Upper lobe of right lung (tissue), 1 donor: ENCODE measurements at regions not wholly inside any gene's neighbourhood (a gene's known extent, or its start where the extent isn't known, plus 50 kb on each side); places are given as distances from the start of the nearest gene placed in this dataset.
"Not testable (repeated sequence)": the region's sequence is repeated elsewhere in the genome, so short reads cannot be mapped to it uniquely, and the experiment has no call there.

Experiments
- ATAC-seq: fragments of 200-7000 bp; cut with Tn5 transposase; one replicate; pipeline ENCODE4 v1.9.1; 2020; ENCODE audit warnings: mild to moderate bottlenecking, moderate library complexity
- DNase-seq: peaks from one replicate; pipeline ENCODE4 v3.0.0-alpha.2; 2020
- H3K27ac ChIP-seq: fragments of 200-600 bp; one replicate; pipeline ENCODE4 v1.8.0; 2022
- H3K27me3 ChIP-seq: fragments of 200-600 bp; one replicate; pipeline ENCODE4 v1.8.0; 2022; ENCODE audit warnings: mild to moderate bottlenecking
- H3K36me3 ChIP-seq: fragments of 200-600 bp; one replicate; pipeline ENCODE4 v1.8.0; 2022
- H3K4me1 ChIP-seq: fragments of 200-600 bp; one replicate; pipeline ENCODE4 v1.8.0; 2022
- H3K4me3 ChIP-seq: fragments of 200-600 bp; one replicate; pipeline ENCODE4 v1.8.0; 2022; ENCODE audit warnings: mild to moderate bottlenecking
- H3K9me3 ChIP-seq: fragments of 200-600 bp; one replicate; pipeline ENCODE4 v1.8.0; 2022
- intact Hi-C: fragments of 100-400 bp; cut with DNase I; formaldehyde crosslinking; loops from one replicate; pipeline ENCODE4 v1.11.0; 2022
- TF ChIP-seq, protein P1 (sequence below): fragments of 200-600 bp; IDR thresholded peaks from one replicate; pipeline ENCODE4 v1.8.0; 2022; ENCODE audit warnings: antibody characterized with exemption
- donor health status: DM: no; HTN: yes; CAD: no; lungs with severe emphysema.

DNA sequence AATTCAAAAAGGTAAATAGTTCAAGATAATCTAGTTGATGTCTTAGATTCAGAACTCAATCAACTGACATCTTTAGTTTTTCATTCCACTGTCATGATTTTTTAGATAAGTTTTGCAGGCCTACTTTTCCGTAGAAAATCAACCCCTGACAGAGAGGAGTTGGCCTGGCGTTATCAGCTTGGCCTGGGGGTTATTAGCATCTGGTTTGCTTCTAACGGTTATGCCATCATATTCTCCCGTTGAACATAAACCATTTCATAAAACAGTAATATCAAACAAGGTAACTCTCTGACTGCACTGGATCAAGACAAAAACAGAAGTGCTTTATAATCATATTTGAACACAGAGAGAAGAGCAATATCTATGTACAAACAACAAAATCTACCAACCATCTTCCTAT, 130.8 kb upstream of the PCDH20 start:
- Histone ChIP-seq H3K9me3 (no peaks in the 10 kb centered on the region), H3K4me3 (no peak overlapping the region), H3K4me1 (no peaks in the 10 kb centered on the region), H3K36me3 (no peaks in the 10 kb centered on the region), H3K27ac (no peak overlapping the region), H3K27me3 (no peaks in the 10 kb centered on the region)
- intact Hi-C loops = no loop called here
- ATAC-seq = no peak
- TF ChIP-seq, protein P1, sequence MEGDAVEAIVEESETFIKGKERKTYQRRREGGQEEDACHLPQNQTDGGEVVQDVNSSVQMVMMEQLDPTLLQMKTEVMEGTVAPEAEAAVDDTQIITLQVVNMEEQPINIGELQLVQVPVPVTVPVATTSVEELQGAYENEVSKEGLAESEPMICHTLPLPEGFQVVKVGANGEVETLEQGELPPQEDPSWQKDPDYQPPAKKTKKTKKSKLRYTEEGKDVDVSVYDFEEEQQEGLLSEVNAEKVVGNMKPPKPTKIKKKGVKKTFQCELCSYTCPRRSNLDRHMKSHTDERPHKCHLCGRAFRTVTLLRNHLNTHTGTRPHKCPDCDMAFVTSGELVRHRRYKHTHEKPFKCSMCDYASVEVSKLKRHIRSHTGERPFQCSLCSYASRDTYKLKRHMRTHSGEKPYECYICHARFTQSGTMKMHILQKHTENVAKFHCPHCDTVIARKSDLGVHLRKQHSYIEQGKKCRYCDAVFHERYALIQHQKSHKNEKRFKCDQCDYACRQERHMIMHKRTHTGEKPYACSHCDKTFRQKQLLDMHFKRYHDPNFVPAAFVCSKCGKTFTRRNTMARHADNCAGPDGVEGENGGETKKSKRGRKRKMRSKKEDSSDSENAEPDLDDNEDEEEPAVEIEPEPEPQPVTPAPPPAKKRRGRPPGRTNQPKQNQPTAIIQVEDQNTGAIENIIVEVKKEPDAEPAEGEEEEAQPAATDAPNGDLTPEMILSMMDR = no peak
- DNase-seq = no peak

DNA sequence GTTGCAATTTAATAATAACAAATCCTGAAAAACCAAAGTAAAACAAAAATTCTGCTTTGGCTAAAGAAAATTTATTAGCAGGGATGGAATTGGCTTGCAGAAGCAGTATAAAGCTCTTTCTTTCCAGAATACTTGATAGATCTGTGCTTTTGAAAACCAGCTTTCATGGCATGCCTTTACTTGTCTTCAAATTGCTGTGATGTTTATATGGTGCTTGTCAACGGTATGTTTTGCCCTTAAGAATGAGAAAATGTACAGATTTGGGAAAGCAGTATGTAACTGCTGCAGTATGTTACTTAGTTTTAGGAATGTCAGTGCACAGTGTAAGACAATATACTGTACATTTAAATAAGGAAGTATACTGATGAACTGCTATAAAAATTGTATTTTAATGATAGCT, 120.8 kb upstream of the PCDH20 start:
- H3K27me3 ChIP-seq = no peaks in the 10 kb centered on the region
- ATAC-seq (no peak), DNase-seq (no peak)
- H3K4me1 ChIP-seq = no peaks in the 10 kb centered on the region
- TF ChIP-seq, protein P1 = no peak
- H3K27ac ChIP-seq = no peak overlapping the region
- H3K4me3 ChIP-seq = no peak overlapping the region
- no peaks in the 10 kb centered on the region for H3K9me3 ChIP-seq
- intact Hi-C loops = no loop called here
- H3K36me3 ChIP-seq = no peaks in the 10 kb centered on the region

DNA sequence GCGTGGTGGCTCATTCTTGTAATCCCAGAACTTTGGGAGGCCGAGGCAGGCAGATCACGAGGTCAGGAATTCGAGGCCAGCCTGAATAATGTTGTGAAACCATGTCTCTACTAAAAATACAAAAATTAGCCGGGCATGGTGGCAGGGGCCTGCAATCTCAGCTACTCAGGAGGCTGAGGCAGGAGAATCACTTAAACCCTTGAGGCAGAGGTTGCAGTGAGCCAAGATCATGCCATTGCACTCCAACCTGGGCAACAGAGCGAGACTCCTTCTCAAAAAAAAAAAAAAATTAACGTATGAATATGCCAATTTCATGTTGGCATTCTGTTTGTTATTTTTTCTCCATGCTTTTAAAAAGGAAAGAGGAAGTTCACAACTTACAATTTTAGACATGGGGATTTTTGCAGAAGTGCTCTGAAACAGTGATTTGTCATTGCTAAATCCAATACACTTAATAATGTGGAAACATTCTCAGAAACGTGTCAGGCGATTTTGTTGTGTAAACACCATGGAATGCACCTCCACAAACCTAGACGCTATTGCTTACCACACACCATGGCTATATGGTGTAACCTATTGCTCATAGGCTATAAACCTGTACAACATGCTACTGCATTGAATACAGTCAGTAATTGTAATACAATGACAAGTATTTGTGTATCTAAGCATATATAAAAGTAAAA, 115.9 kb upstream of the PCDH20 start:
- H3K27me3 ChIP-seq = no peaks in the 10 kb centered on the region
- no peak for ATAC-seq

DNA sequence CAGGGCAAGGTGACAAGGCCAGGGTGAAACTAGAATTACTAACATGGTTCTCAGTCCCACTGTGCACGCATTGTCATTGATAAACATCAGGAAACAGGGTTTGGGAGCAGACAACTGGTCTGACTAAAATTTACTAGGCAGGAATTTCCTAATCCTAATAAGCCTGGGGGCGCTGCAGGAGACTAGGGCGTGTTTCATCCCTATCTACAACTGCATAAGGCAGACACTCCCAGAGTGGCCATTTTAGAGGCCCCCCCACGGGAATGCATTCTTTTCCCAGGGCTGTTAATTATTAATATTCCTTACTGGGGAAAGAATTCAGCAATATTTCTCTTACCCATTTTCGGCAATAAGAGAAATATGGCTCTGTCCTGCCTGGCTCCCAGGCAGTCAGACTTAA, 103.6 kb upstream of the PCDH20 start:
- H3K36me3 ChIP-seq, H3K27ac ChIP-seq, intact Hi-C loops, H3K9me3 ChIP-seq, ATAC-seq, H3K4me1 ChIP-seq, DNase-seq, H3K4me3 ChIP-seq, H3K27me3 ChIP-seq: not testable (repeated sequence)

More for the DNA sequence above, 115.9 kb upstream of the PCDH20 start:
- TF ChIP-seq, protein P1 = no peak
- H3K36me3 ChIP-seq = no peaks in the 10 kb centered on the region
- H3K4me1 ChIP-seq = no peaks in the 10 kb centered on the region
- intact Hi-C loops = no loop called here
- no peak overlapping the region for H3K4me3 ChIP-seq
- H3K27ac ChIP-seq = no peak overlapping the region
- H3K9me3 ChIP-seq = no peaks in the 10 kb centered on the region
- no peak for DNase-seq

DNA sequence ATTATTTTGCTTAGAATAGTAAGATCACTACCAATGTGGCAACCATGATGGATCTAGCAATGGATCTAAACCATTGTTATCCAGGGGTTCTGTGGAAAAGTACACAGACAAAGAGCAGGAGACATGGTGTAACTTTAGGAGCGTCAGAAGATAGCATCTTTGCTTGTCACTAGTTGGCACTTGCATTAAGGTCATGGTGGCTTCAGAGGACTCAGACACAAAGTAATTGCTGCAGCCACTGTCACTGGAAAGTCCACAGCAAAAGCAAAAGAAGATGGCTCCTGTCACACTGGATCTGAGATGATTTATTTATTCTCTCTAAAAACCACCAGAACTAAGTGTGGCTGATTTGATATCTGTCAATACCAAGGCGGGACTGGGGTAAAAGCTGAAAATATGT, 93.3 kb upstream of the PCDH20 start:
- H3K9me3 ChIP-seq = no peaks in the 10 kb centered on the region
- intact Hi-C loops = no loop called here
- ATAC-seq = no peak
- H3K4me3 ChIP-seq = no peak overlapping the region
- TF ChIP-seq, protein P1 = no peak
- no peak overlapping the region for H3K27ac ChIP-seq
- H3K36me3 ChIP-seq = no peaks in the 10 kb centered on the region
- H3K4me1 ChIP-seq = no peaks in the 10 kb centered on the region
- no peaks in the 10 kb centered on the region for H3K27me3 ChIP-seq
- DNase-seq = no peak

DNA sequence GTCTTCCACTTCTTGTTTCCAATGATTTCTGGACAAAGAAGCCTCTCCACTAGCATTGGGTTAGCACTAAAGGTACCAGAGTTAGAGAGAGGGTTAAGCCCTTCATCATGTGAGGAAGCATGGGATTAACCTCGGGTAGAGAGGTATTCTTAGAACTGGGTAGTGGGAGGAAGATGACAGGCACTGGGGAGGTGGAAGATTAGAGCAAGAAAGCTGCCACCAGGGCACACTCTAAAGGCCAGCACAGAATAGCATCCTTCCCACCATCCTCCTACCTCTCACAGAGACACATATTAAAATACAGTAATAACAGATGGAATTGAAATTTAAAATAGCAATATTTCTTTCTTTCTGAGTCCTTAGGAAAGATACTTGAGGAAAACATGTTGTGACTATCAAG, 84.5 kb upstream of the PCDH20 start:
- H3K36me3 ChIP-seq = no peaks in the 10 kb centered on the region
- intact Hi-C loops = no loop called here
- no peak for DNase-seq

More for the DNA sequence above, 84.5 kb upstream of the PCDH20 start:
- no peaks in the 10 kb centered on the region for H3K4me1 ChIP-seq
- TF ChIP-seq, protein P1 = no peak
- H3K9me3 ChIP-seq = no peaks in the 10 kb centered on the region
- H3K27me3 ChIP-seq = no peaks in the 10 kb centered on the region
- no peak for ATAC-seq
- no peak overlapping the region for H3K4me3 ChIP-seq
- no peak overlapping the region for H3K27ac ChIP-seq
